Lower leg skin (tissue), 3 donors: ENCODE measurements at regions not wholly inside any gene's neighbourhood (a gene's known extent, or its start where the extent isn't known, plus 50 kb on each side); places are given as distances from the start of the nearest gene placed in this dataset.

Source experiments
- CTCF ChIP-seq, 3 donors: fragments of 450-650 bp; IDR thresholded peaks; one replicate each; pipeline ENCODE4 v1.5.1; 2016; ENCODE audit warnings: antibody characterized with exemption in 3 of 3, mild to moderate bottlenecking in 3 of 3, moderate library complexity in 2 of 3
- POLR2A ChIP-seq, 2 donors: fragments of 450-650 bp; IDR thresholded peaks; one replicate each; pipeline ENCODE4 v1.6.1; 2016 to 2017; ENCODE audit warnings: antibody characterized with exemption in 2 of 2, mild to moderate bottlenecking in 1 of 2, moderate library complexity in 1 of 2

DNA sequence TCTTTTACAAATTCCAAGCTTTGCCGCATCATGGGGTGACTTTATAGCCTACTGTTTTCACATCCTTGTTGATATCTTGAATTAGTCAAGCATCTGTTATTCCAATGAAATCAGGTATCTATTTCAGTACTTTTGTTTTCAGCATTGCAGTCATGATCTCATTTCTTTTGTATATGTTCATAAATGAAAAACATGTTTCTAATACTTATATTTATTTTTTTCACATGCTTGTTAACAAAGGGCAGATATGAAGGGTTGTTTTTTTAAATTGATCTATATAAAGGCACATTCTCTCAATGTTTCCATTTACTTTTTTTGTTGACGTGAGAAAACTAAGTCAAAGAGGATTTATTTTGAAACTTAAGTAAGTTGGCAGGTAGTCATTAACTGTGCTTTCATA is 964.8 kb downstream of the JRKL start:
- no peak for TF ChIP-seq CTCF (IDR thresholded peaks at IDR 0.05)
- TF ChIP-seq POLR2A (IDR thresholded peaks at IDR 0.05) = no peak
